22Rv1 (cell line): ENCODE measurements at regions not wholly inside any gene's neighbourhood (a gene's known extent, or its start where the extent isn't known, plus 50 kb on each side); places are given as distances from the start of the nearest gene placed in this dataset.

Experiments used
- CTCF ChIP-seq: fragments of 450-650 bp; IDR thresholded peaks from 2 replicates; pipeline ENCODE4 v1.5.1; 2017; ENCODE audit warnings: mild to moderate bottlenecking
- ZFX ChIP-seq: fragments of 450-650 bp; IDR thresholded peaks from 2 replicates; pipeline ENCODE4 v1.6.1; 2017; ENCODE audit warnings: antibody characterized with exemption, borderline replicate concordance

- TF ChIP-seq CTCF (no peak), ZFX (no peak)
Measured at GRCh38 chr3:137867611-137868010, 103.5 kb downstream of the SOX14 start.
